HG02973 (cell line): ENCODE measurements at regions not wholly inside any gene's neighbourhood (a gene's known extent, or its start where the extent isn't known, plus 50 kb on each side); places are given as distances from the start of the nearest gene placed in this dataset.

Source experiments
- ATAC-seq: cut with Tn5 transposase; IDR thresholded peaks from one replicate; pipeline ENCODE4 v1.9.1; 2021; ENCODE audit warnings: moderate library complexity; ENCODE audit not compliant: unreplicated experiment

- no peak for ATAC-seq
These were observed 282.7 kb upstream of the FZD8 start for GRCh38 chr10:35924759-35925158.

GRCh38 chr10:35922876-35923600 is 280.9 kb upstream of the FZD8 start:
- no peak for ATAC-seq

- no peak for ATAC-seq
These were observed 279.8 kb upstream of the FZD8 start for GRCh38 chr10:35921866-35922350.

- ATAC-seq: no peak
These were observed 274.7 kb upstream of the FZD8 start for GRCh38 chr10:35916791-35917190.

- ATAC-seq: no peak
These were observed 271.5 kb upstream of the FZD8 start for GRCh38 chr10:35913628-35914027.

- no peak for ATAC-seq
These were observed 270.8 kb upstream of the FZD8 start for GRCh38 chr10:35912615-35913569.

GRCh38 chr10:35911954-35912353 is 269.9 kb upstream of the FZD8 start:
- no peak for ATAC-seq

- ATAC-seq: no peak
These were observed 269.1 kb upstream of the FZD8 start for GRCh38 chr10:35911233-35911632.

GRCh38 chr10:35910234-35910633 is 268.1 kb upstream of the FZD8 start:
- ATAC-seq: no peak

GRCh38 chr10:35909121-35909720 is 267.1 kb upstream of the FZD8 start:
- ATAC-seq: no peak

GRCh38 chr10:35908451-35908850 is 266.4 kb upstream of the FZD8 start:
- no peak for ATAC-seq

GRCh38 chr10:35907548-35907947 is 265.5 kb upstream of the FZD8 start:
- no peak for ATAC-seq

- ATAC-seq: no peak
These were observed 264.1 kb upstream of the FZD8 start for GRCh38 chr10:35906155-35906554.

- no peak for ATAC-seq
These were observed 260.9 kb upstream of the FZD8 start for GRCh38 chr10:35903021-35903420.

GRCh38 chr10:35898716-35899440 is 256.8 kb upstream of the FZD8 start:
- ATAC-seq: no peak

- ATAC-seq: no peak
These were observed 253.9 kb upstream of the FZD8 start for GRCh38 chr10:35896001-35896400.

GRCh38 chr10:35895331-35895730 is 253.2 kb upstream of the FZD8 start:
- no peak for ATAC-seq

GRCh38 chr10:35892526-35892925 is 250.4 kb upstream of the FZD8 start:
- no peak for ATAC-seq

GRCh38 chr10:35890676-35891495 is 248.8 kb upstream of the FZD8 start:
- no peak for ATAC-seq
